ENCODE measurements at regions not wholly inside any gene's neighbourhood (a gene's known extent, or its start where the extent isn't known, plus 50 kb on each side); places are given as distances from the start of the nearest gene placed in this dataset.

GRCh38 chr9:693201-694091, 148.1 kb upstream of the DMRT1 start:
- peak; percentile 67 to 76 for DNase-seq

DNA sequence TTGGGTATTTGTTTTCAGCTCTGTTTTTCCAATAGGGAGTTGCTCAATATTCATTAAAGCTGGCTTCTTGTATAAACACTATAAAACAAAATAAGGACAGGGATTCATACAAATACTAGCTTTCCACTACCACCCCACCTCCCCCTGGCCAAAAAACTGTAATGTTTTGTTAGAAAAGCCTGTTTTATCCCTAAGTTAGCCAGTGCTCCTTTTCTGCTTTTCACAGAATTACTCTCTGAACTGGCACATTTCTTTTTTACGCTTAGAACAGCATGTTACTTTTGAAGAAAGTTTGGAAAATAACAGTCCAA, 147.4 kb upstream of the DMRT1 start:
- no peak for DNase-seq

DNA sequence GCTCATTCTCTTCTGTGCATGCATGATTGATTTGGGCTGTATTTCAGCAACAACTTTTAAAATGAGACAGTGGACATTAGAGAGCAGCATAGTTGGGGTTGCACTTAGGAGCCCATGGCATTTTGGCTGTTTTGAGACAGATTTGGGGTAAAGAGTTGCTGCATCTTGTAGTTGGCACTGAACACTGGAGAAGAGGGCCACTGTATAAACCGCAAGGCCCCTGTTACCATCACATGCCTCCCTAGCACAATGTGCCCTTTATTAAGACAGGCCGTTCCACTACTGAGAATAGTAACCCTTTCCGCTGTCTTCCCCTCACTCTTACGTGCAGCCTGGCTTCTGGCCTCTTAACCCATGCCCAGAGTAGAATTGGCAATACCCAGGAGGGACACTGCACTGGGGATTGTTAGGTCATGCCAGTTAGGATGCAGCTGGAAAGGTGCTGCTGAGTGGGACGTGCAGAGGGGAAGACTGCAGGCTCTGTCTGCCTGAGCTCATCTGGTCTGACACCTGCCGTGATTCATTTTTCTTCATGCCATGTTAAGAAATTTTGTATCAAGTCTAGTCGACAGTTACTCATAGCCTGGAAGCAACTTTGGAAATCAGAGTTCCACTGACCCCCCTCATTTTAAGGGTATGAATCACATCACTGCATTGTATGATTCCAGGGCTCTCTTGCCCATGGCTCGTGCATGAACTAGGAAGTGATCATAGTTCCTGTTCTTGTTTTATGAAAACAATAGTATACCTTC, 146.9 kb upstream of the DMRT1 start:
- no peak for DNase-seq

- no peak for DNase-seq
These were observed 146.2 kb upstream of the DMRT1 start for GRCh38 chr9:695252-695651.

DNA sequence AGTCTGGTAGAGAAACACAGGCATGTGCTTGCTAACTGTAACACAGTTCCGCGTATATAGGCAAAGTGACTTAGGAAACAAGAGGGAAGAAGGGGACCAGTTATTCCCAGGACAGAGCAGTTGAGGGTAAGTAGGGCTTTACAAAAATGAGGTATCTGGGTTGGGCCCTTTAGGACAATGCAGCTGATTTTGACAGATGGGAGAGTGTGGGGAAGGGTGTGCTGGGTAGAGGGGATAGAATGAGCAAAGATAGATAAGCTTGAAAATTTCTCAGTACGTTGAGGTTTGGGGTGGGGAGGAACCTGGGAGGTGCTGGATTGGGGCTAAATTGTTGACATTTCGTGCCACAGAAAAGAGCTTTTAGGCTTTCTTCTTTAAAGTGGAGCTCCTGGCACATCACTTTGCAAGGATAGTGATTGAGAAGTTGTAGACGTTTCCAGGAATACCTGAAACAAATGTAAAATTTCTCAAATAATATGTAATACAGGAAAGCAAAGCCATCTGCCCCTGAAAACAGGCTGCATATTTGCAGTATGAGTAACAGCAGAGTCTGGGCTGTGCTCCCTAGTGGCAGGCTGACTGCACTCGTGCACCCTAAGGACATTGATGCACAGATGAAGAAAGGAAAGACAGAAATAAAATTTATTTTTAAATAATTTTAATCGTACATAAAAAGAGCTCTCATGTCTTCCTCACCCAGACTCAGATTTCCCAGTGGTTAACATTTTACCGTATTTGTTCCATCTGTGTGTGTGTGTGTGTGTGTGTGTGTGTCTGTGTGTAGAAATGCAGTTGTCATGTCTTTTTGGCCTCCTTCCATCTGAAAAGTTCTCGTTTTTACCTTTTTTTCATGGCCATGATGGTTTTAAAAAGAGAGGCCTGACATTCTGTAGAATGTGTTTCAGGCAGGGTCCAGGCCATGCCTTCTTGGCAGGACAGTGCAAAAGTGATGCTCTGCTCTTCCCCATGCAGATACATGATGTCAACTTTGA, 144.9 kb upstream of the DMRT1 start:
- no peak for DNase-seq

- no peak for DNase-seq
These were observed 143.2 kb upstream of the DMRT1 start for GRCh38 chr9:698276-698675.

GRCh38 chr9:698954-699353, 142.5 kb upstream of the DMRT1 start:
- DNase-seq: no peak

DNA sequence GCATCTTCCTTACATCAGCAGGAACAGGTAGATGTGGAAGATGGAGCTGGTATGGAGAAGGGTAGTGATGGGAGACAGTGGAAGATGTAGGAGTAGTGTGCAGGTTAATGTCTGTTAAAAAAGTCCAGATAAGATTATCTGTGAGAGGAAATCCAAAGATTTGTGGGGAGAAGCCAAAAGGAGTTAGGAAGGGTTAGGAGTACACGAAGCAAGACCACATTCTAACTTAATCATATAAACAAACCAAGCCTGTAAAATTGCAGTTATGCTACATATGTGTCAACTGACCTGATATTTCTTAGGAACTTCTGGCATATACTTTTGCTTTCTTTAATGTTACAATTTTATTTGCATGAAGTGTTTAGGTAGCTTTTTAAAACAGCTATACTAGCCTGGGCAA, 142.1 kb upstream of the DMRT1 start:
- DNase-seq: no peak

DNA sequence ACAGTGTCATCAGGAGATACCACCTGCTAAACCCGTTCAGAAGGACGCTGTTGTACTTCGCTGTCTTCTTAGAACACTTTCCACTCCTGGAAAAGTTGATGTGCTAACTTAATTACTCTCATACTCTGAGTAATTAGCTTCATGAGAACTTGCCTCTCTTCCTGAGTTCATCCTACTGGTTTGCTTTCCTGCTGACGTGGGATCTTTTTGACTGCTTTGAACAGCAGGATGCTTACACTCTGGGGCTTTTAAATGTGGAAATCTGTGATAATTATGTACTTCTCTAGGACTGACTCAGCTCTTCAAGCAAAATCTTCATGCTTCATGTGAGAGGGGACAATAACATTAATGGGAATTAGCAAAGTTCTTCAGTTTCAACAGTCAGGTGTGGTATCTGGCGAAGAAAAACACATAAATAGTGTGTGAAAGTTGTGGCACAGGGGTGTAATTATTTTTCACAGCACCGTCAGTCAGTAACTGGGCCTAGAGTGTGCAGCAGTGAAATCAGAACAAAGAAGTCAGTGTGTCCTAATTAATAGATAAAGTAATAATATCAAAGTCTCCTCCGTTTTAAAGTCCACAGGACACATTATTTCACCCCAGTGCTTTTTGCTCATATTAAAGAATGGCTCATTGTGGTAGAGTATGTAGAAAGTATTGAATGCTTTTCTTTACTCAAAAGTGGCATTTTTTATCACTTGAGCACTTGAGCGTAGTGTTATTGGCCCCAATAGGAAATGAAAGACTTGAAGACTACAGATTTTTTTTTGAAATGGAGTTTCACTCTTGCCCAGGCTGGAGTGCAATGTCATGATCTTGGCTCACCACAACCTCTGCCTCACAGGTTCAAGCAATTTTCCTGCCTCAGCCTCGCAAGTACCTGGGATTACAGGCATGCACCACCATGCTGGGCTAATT, 140.9 kb upstream of the DMRT1 start:
- no peak for DNase-seq

- no peak for DNase-seq
These were observed 138.1 kb upstream of the DMRT1 start for GRCh38 chr9:703392-703791.

DNA sequence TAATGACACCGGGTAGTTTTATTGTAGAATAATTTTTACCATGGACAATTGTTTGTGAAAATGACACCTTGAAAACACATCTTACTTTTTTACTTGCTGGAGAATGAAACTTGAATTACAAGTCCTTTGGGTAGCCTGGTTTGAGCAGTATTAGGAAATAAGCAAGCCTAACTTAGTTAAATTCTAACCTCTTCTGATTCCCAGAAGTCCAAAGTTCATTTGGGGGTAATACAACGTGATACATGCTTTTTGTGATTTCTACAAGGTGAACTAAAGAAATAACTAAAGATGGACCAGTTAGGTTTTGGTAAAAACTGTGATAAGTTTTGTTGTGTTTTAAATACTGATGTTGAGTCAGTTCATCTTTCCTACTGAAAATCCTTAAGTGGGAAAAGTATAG, 135.4 kb upstream of the DMRT1 start:
- DNase-seq: no peak

GRCh38 chr9:706606-707459, 134.7 kb upstream of the DMRT1 start:
- DNase-seq: peak in 1 of 2 donors; percentile 50

- DNase-seq: no peak
These were observed 133.3 kb upstream of the DMRT1 start for GRCh38 chr9:708182-708550.

GRCh38 chr9:708551-709432, 132.7 kb upstream of the DMRT1 start:
- DNase-seq: no peak

GRCh38 chr9:710951-711745, 130.3 kb upstream of the DMRT1 start:
- DNase-seq: no peak

DNA sequence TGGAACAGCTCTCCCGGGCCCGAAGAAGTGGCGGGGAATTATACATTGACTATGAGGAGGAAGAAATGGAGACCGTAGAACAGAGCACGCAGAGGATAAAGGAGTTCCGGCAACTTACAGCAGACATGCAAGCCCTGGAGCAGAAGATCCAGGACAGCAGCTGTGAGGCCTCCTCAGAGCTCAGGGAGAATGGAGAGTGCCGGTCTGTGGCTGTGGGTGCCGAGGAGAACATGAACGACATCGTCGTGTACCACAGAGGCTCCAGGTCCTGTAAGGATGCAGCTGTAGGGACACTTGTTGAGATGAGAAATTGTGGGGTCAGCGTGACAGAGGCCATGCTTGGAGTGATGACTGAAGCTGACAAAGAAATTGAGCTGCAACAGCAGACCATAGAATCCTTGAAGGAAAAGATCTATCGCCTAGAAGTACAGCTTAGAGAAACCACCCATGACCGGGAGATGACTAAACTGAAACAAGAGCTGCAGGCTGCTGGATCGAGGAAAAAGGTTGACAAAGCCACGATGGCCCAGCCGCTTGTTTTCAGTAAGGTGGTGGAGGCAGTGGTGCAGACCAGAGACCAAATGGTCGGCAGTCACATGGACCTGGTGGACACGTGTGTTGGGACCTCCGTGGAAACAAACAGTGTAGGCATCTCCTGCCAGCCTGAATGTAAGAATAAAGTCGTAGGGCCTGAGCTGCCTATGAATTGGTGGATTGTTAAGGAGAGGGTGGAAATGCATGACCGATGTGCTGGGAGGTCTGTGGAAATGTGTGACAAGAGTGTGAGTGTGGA, 129.5 kb upstream of the DMRT1 start:
- no peak for DNase-seq

DNA sequence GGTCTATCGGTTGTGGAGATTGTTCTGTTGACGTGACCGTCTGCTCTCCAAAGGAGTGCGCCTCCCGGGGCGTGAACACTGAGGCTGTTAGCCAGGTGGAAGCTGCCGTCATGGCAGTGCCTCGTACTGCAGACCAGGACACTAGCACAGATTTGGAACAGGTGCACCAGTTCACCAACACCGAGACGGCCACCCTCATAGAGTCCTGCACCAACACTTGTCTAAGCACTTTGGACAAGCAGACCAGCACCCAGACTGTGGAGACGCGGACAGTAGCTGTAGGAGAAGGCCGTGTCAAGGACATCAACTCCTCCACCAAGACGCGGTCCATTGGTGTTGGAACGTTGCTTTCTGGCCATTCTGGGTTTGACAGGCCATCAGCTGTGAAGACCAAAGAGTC, 128.9 kb upstream of the DMRT1 start:
- DNase-seq: no peak

All from right lung (tissue), 2 donors.